GM19023 (cell line): ENCODE measurements at regions not wholly inside any gene's neighbourhood (a gene's known extent, or its start where the extent isn't known, plus 50 kb on each side); places are given as distances from the start of the nearest gene placed in this dataset.

Source experiments
- ATAC-seq: cut with Tn5 transposase; IDR thresholded peaks from one replicate; pipeline ENCODE4 v1.9.1; 2021; ENCODE audit warnings: mild to moderate bottlenecking, moderate library complexity; ENCODE audit not compliant: unreplicated experiment

GRCh38 chr3:83092521-83093221 is 1331.2 kb upstream of the GBE1 start:
- no peak for ATAC-seq

DNA sequence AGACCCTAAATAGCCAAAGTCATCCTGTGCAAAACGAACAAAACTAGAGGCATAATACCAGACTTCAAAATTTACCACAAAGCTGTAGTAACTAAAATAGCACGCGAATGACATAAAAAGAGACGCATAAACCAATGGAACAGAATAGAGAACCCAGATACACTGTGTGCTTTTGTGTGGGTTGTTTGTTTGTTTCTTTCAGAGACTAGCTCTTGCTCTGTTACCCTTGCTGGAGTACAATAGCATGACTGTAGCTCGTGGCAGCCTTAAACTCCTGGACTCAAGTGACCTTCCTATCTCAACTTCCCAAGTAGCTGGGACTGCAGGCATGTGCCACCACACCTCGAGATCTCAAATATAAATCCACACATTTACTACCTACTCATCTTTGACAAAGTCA is 1314.6 kb upstream of the GBE1 start:
- ATAC-seq, result no peak

DNA sequence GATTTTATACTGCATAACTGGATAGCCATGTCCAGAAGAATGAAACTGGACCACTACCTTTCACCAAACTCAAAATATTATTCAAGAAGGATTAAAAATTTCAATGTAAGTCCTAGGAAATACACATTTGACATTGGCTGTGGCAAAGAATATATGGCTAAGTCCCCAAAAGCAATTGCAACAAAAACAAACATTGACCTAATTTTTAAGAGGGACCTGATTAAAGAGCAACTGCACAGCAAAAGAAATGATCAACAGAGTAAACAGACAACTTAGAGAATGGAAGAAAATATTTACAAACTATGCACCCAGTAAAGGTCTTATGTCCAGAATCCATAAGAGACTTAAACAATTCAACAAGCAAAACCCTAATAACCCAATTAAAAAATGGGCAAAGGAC is 1313.0 kb upstream of the GBE1 start:
- ATAC-seq, result no peak

DNA sequence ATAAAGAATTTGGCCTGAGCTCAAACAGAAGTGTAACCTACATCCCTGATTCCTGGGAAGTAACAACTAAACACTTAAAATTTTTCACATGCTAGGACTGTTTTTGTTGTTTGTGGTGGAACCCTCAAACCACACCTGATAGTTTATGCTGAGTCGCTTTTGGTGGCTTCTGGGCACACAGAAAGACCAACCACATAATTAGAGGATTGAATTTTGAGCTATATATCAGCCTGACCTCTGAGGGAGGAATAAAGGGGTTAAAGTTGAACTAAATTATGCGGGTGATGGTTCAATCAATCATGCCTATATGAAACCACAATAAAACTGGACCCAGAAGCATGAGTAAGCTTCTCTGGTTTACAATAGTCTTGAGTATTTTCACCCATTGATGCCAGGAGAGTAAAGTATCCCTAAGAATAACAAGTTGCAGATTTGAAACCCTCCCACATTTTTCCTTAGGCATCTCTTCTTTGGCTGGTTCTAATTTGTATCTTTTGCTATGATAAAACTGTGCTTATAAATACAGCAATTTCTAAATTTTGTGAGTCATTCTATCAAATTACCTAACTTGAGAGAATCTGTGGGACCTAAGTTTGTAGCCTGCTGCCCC is 1304.5 kb upstream of the GBE1 start:
- no peak for ATAC-seq

DNA sequence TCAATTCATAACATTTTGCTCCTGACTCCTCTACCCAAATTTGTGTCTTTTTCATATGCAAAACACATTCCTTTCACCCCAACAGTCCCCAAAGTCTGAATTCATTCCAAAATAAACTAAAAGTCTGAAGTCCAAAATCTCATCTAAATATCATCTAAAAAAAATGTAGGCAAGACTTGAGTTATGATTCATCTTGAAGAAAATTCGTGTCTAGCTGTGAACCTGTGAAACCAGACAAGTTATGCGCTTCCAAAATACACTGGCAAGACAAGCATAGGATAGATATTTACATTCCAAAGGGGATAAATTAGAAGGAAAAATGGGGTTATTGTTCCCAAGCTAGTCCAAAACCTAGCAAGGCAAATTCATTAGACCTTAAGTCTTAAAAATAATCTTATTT is 1302.0 kb upstream of the GBE1 start:
- no peak for ATAC-seq

- ATAC-seq, result no peak
These were observed 1287.1 kb upstream of the GBE1 start for GRCh38 chr3:83048556-83048955.

DNA sequence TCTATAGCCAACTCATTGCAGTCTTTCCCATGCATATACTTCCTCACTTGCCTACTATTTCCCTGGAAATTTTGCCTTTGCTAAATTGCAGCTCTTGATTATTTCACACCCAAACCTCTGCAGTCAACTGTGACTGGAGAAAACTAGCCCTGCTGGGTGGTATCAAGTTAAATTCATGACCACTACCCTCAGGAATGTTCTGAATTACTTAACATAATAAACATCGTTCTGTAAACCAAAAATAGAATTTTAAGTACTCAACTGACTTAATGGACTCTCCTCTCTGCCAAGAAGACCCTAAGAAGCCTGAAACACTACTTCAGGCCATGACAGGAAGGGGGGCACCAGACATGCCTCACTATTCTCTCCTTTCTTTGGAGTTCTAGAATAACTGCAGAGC is 1278.0 kb upstream of the GBE1 start:
- ATAC-seq, result no peak

GRCh38 chr3:83035704-83036010 is 1274.2 kb upstream of the GBE1 start:
- ATAC-seq, result no peak

DNA sequence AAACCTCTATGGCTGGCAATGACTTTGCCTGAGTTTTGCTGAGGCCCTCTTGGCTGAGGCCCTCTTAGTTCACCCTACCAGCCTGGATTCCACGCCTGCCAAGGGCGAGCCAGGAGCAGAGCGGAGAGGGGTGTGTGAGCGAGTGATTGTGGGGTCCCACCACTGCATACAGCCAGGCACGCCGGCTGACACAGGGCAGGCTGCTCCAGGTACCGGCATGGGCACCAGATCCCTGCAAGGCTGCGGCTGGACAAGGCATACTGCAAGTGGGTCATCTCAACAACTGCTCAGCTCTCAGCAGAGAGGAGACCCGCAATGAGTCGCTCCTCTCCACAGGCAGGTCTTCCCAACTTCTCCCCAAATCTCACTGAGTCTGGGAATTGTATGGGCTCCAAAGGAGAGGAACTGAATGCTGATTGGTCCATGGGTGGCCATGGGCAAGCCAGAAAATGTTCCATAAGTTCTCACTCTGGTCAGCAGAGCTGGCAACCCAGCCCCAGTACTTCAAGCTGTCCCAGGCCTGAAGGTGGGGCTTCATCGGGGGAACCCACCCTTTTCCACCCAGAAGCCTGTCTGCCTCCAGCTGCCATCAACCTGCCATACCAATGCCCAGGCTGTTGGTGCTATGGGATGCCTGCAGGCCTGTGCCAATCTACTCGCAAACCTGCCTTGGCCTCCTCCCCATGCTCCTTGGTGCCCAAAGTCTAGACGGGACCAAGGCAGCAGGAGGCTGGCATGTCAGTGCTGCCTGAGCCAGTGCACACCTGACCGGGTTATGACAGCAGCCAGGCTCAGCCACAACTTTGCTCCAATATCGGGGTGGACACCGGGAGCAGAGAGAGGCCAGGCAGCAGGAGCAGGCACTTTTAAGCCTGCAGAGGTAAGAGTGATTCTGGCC is 1273.6 kb upstream of the GBE1 start:
- no peak for ATAC-seq

- no peak for ATAC-seq
These were observed 1271.7 kb upstream of the GBE1 start for GRCh38 chr3:83033133-83033532.

- no peak for ATAC-seq
These were observed 1261.6 kb upstream of the GBE1 start for GRCh38 chr3:83023086-83023485.

GRCh38 chr3:83011481-83011880 is 1250.0 kb upstream of the GBE1 start:
- no peak for ATAC-seq

DNA sequence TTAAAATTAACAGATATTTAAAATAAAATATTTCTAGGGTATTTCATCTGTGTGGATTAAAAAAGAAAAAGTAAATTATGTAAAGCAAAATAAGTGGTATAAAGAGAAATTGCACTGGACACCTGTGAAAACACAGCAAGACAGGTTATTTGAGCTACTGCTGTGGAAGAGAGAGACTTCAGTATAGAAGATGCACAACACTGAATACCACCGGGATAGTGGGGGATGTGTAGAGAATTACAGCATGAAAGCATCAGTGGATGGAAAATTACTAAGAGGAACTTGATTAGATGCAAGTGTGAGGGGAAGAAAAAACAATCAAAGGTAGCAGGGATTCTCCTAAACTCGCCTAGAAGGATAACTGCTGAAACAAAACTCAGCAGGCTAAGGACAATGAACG is 1242.5 kb upstream of the GBE1 start:
- ATAC-seq, result no peak

GRCh38 chr3:83002869-83003445 is 1241.5 kb upstream of the GBE1 start:
- no peak for ATAC-seq

- no peak for ATAC-seq
These were observed 1238.3 kb upstream of the GBE1 start for GRCh38 chr3:82999777-83000176.

DNA sequence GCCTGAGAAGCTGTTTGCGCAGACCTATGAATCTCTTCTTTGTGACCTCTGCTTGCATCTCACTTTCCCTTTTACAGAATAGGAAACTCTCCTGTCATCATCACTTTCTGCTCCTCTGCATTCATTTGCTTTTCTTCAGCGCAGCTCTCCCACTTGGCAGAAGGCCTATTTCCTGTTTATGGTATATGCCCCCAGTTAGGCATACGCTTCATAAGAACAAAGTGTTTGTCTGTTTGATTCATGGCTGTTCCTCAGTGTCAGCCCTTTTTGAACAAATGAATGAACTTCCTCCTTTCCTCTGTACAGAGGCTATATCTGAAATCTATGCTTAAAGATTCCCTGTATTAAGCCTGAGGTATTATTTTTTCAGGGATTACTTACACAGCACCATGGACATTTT is 1216.9 kb upstream of the GBE1 start:
- no peak for ATAC-seq

DNA sequence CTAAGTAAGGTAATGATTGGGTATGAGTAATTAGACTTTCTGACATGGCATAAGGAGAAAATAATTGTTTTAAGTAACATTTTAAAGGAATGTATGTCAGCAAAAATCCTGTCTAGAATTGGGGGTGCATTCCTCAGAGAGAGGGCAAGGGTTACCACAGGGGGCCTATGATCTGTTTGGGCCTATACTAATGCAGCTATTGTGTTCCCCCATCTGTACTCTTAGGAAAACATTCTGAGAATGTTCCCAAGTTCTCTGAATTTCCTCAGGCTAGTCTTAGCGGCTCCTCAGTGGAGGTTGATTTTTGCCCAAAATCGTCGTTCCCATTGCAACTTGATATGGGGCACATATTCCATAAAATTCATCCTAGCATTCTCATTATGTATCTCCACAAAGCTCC is 1216.4 kb upstream of the GBE1 start:
- ATAC-seq, result no peak

DNA sequence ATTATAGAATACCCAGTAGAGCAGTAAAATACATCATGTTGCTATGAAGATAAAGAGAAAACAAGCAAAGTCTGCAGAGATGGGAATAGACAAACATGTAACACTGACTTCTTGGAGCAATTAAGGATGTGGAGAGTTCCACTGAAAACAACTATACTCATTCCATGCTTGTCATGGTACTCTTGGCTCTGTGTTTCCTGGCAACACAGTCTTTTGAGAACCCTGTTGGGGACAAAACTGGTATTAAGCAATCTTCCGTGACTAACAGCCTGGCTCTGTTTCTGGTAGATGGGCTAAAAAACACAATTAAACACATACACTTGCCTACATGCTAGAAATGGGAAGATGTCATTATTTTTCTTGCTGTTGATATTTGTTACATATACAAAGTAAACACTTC is 1212.3 kb upstream of the GBE1 start:
- no peak for ATAC-seq

- ATAC-seq, result no peak
These were observed 1198.9 kb upstream of the GBE1 start for GRCh38 chr3:82960379-82960778.

DNA sequence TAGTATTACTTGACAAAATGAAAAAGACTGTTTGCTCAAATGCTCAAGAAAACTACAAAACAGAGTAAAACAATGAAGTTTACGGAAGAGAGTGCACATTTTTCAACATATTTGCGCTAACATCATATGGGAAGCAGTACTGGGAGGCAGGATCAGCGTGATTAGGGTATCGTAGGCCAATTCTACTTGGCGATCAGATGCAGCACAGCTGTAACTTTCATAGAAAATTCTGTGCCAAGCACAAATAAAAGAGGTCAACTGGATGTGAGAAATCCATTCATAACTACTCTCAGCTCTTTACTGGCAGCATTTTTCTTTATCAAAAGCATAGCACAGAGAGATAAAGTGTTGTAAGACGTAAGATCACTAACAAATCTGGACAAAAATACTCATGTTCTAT is 1196.3 kb upstream of the GBE1 start:
- no peak for ATAC-seq

DNA sequence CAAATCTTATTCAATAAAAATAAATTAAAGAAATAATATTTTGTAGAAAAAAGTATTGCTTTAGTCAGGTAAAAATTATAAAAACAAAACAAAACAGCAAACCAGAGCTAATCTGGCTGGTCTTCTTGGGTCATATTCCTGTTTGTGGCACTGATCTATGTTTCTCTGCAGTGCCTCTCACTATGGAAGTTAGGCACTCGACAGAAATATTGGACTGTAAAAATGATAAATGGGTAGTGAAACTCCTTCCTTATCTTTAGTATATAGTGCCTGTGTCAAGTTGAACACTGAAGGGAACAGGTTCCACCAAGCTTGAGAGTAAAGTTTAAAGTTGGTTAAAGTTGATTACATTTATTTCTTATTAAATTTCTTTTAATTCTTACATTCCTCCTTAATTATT is 1195.6 kb upstream of the GBE1 start:
- no peak for ATAC-seq

GRCh38 chr3:82954486-82954885 is 1193.0 kb upstream of the GBE1 start:
- no peak for ATAC-seq
